ENCODE measurements at regions not wholly inside any gene's neighbourhood (a gene's known extent, or its start where the extent isn't known, plus 50 kb on each side); places are given as distances from the start of the nearest gene placed in this dataset.

- Mint-ChIP-seq H3K36me3 (no peaks in the 10 kb centered on the region), H3K4me1 (no peaks in the 10 kb centered on the region), H3K4me3 (no peak overlapping the region), H3K27ac (no peak overlapping the region), H3K27me3 (peaks cover 2% of the 10 kb centered on the region), H3K9me3 (no peaks in the 10 kb centered on the region)
- POLR2A ChIA-PET, result no interaction called here
- DNase-seq, result no peak
- no peak for ATAC-seq (ENCODE audit: low read depth)
Measured at GRCh38 chr18:53994016-53994415, 230.5 kb downstream of the MBD2 start.

GRCh38 chr18:53991805-53992204 lies 232.7 kb downstream of the MBD2 start:
- Mint-ChIP-seq H3K27me3 (no peaks in the 10 kb centered on the region), H3K4me3 (no peak overlapping the region), H3K9me3 (no peaks in the 10 kb centered on the region), H3K4me1 (no peaks in the 10 kb centered on the region), H3K36me3 (no peaks in the 10 kb centered on the region), H3K27ac (no peak overlapping the region)
- POLR2A ChIA-PET, result no interaction called here
- ATAC-seq (ENCODE audit: low read depth), result no peak
- no peak for DNase-seq

- Mint-ChIP-seq H3K9me3 (no peaks in the 10 kb centered on the region), H3K4me1 (no peaks in the 10 kb centered on the region)
- ATAC-seq (ENCODE audit: low read depth), result no peak
Measured at GRCh38 chr18:53991202-53991601, 233.3 kb downstream of the MBD2 start.

GRCh38 chr18:53990485-53990884 lies 234.0 kb downstream of the MBD2 start:
- H3K9me3 Mint-ChIP-seq, result no peaks in the 10 kb centered on the region
- no peaks in the 10 kb centered on the region for H3K27me3 Mint-ChIP-seq
- H3K27ac Mint-ChIP-seq, result no peak overlapping the region
- POLR2A ChIA-PET, result no interaction called here
- no peak for DNase-seq
- no peak overlapping the region for H3K4me3 Mint-ChIP-seq
- no peaks in the 10 kb centered on the region for H3K36me3 Mint-ChIP-seq
- no peaks in the 10 kb centered on the region for H3K4me1 Mint-ChIP-seq
- no peak for ATAC-seq (ENCODE audit: low read depth)

More at GRCh38 chr18:53991202-53991601, 233.3 kb downstream of the MBD2 start:
- POLR2A ChIA-PET, result no interaction called here
- no peak for DNase-seq
- no peaks in the 10 kb centered on the region for H3K27me3 Mint-ChIP-seq
- H3K27ac Mint-ChIP-seq, result no peak overlapping the region
- no peaks in the 10 kb centered on the region for H3K36me3 Mint-ChIP-seq
- no peak overlapping the region for H3K4me3 Mint-ChIP-seq

DNA sequence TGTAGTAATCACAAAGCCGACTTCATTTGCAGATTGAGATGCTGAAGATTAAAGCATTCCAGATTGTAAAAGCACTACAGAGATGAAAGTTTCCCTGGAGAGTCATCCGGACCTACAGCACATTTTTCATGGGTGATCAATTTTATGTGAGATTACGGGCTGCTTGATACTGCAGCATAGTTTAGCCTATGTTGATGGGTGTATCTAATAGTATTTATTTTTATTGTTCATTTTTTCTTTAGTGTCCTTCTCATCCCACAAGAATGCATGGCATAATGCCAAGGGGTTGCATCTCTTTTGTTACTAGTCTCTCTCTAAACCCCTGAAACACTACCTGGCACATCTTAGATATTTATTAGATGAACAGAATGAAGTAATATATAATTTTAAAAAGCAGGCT lies 240.4 kb downstream of the MBD2 start:
- DNase-seq (no peak), ATAC-seq (ENCODE audit: low read depth) (no peak)
- no peak overlapping the region for H3K27ac Mint-ChIP-seq
- no peaks in the 10 kb centered on the region for H3K36me3 Mint-ChIP-seq
- H3K9me3 Mint-ChIP-seq, result peaks cover 1% of the 10 kb centered on the region
- H3K27me3 Mint-ChIP-seq, result no peaks in the 10 kb centered on the region
- H3K4me3 Mint-ChIP-seq, result no peak overlapping the region
- no peaks in the 10 kb centered on the region for H3K4me1 Mint-ChIP-seq
- POLR2A ChIA-PET, result no interaction called here

DNA sequence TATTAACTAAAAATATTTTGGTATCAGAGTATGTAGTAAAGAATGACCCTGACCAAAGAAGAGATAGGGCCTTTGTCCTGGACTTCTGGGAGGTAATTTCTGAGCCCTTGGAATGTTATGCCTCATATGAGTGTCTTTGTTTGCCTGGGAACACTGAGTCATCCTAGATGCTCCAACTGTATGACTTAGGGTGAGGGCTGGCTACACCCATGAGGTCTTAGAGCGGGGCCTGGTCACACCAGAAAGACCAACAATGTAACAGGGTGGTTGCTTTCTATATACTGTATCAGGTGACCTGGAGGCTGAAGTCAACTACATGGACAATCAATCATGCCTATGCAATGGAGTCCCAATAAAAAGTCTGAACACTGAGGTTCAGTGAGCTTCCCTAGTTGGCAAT lies 253.1 kb downstream of the MBD2 start:
- H3K36me3 Mint-ChIP-seq, result no peaks in the 10 kb centered on the region
- H3K9me3 Mint-ChIP-seq, result peaks cover 5% of the 10 kb centered on the region
- DNase-seq (no peak), ATAC-seq (ENCODE audit: low read depth) (no peak)
- H3K4me3 Mint-ChIP-seq, result no peak overlapping the region
- H3K27ac Mint-ChIP-seq, result no peak overlapping the region
- no peaks in the 10 kb centered on the region for H3K27me3 Mint-ChIP-seq
- H3K4me1 Mint-ChIP-seq, result no peaks in the 10 kb centered on the region
- POLR2A ChIA-PET, result no interaction called here

GRCh38 chr18:53952700-53953099 lies 271.8 kb downstream of the MBD2 start:
- no peak for DNase-seq
- Mint-ChIP-seq H3K27me3 (peaks cover 3% of the 10 kb centered on the region), H3K36me3 (no peaks in the 10 kb centered on the region), H3K4me3 (no peak overlapping the region), H3K9me3 (no peaks in the 10 kb centered on the region), H3K27ac (no peak overlapping the region), H3K4me1 (no peaks in the 10 kb centered on the region)
- POLR2A ChIA-PET, result no interaction called here
- ATAC-seq (ENCODE audit: low read depth), result no peak

GRCh38 chr18:53950545-53950944 lies 273.9 kb downstream of the MBD2 start:
- Mint-ChIP-seq H3K9me3 (no peaks in the 10 kb centered on the region), H3K4me1 (no peaks in the 10 kb centered on the region), H3K27ac (no peak overlapping the region), H3K36me3 (no peaks in the 10 kb centered on the region), H3K4me3 (no peak overlapping the region), H3K27me3 (peaks cover 3% of the 10 kb centered on the region)
- DNase-seq, result no peak
- ATAC-seq (ENCODE audit: low read depth), result no peak
- POLR2A ChIA-PET, result no interaction called here

- DNase-seq, result no peak
- H3K27me3 Mint-ChIP-seq, result peaks cover 3% of the 10 kb centered on the region
- H3K4me3 Mint-ChIP-seq, result no peak overlapping the region
- H3K36me3 Mint-ChIP-seq, result no peaks in the 10 kb centered on the region
- POLR2A ChIA-PET, result no interaction called here
- peaks cover 3% of the 10 kb centered on the region for H3K9me3 Mint-ChIP-seq
- no peak overlapping the region for H3K27ac Mint-ChIP-seq
- H3K4me1 Mint-ChIP-seq, result no peaks in the 10 kb centered on the region
- ATAC-seq (ENCODE audit: low read depth), result no peak
Measured at GRCh38 chr18:53948991-53949390, 275.5 kb downstream of the MBD2 start.

DNA sequence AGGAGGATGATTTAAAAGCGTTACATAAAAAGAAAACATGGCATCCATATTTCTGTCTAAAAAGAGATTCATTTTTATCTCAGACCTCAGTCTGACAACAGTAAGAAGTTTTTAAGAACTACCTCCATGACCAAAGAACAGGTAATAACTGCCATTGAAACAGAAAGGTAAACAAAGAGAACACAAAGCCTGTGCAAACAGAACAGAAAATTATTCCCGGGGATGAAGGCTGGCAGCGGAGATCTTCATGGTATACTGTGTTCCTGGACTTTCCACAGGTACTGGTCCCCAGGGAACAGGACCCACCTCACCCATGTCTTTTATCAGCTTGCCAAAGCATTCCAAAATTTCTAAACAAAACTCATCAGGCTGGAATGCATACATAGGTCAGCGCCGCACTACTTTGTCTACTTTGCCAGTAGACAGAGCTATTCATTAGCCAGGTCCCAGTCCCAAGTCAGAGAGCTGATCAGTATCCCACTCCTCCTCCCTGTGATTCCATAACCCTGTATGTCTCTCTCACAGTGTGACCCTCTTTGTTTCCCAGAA lies 277.3 kb downstream of the MBD2 start:
- Mint-ChIP-seq H3K36me3 (no peaks in the 10 kb centered on the region), H3K9me3 (peaks cover 3% of the 10 kb centered on the region), H3K4me1 (no peaks in the 10 kb centered on the region), H3K27me3 (no peaks in the 10 kb centered on the region), H3K4me3 (no peak overlapping the region), H3K27ac (no peak overlapping the region)
- DNase-seq (no peak), ATAC-seq (ENCODE audit: low read depth) (no peak)
- POLR2A ChIA-PET, result no interaction called here

- Mint-ChIP-seq H3K4me3 (no peak overlapping the region), H3K36me3 (no peaks in the 10 kb centered on the region), H3K9me3 (peaks cover 3% of the 10 kb centered on the region), H3K27me3 (no peaks in the 10 kb centered on the region), H3K27ac (no peak overlapping the region), H3K4me1 (no peaks in the 10 kb centered on the region)
- POLR2A ChIA-PET, result no interaction called here
- DNase-seq (no peak), ATAC-seq (ENCODE audit: low read depth) (no peak)
Measured at GRCh38 chr18:53946594-53946993, 277.9 kb downstream of the MBD2 start.

- Mint-ChIP-seq H3K9me3 (peaks cover 3% of the 10 kb centered on the region), H3K27ac (no peak overlapping the region), H3K4me3 (no peak overlapping the region), H3K27me3 (no peaks in the 10 kb centered on the region), H3K36me3 (no peaks in the 10 kb centered on the region), H3K4me1 (no peaks in the 10 kb centered on the region)
- ATAC-seq (ENCODE audit: low read depth) (no peak), DNase-seq (peak; percentile 25)
- POLR2A ChIA-PET, result no interaction called here
Measured at GRCh38 chr18:53944721-53945120, 279.7 kb downstream of the MBD2 start.

DNA sequence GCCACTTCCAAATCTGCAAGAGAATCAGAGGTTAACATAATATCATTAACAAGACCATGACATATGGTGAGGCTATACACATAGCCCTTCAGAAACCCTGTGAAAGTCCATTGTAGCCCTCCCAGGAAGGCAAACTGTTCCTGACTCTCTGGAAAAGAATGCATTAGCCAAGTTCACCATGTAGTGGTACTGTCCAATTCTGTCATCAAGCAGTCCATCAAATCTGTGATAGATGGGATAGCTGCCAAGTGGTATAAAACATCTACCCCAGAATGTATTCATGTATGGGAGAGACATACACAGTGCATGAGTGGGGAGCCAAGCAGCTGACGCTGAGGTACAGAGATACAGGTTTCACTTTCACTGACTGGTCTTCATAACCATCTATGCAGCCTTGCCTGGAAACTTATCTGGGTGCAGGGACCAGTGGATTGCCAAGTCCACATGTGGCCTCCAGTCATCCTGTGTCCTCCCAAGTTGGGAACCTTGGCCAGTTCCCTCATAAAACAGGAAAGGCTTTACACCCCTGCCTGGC lies 281.1 kb downstream of the MBD2 start:
- H3K27ac Mint-ChIP-seq, result no peak overlapping the region

GRCh38 chr18:53941601-53942338 lies 282.7 kb downstream of the MBD2 start:
- POLR2A ChIA-PET, result no interaction called here
- Mint-ChIP-seq H3K4me1 (no peaks in the 10 kb centered on the region), H3K9me3 (peaks cover 3% of the 10 kb centered on the region), H3K27ac (no peak overlapping the region), H3K4me3 (no peak overlapping the region), H3K36me3 (no peaks in the 10 kb centered on the region), H3K27me3 (no peaks in the 10 kb centered on the region)
- no peak for DNase-seq
- ATAC-seq (ENCODE audit: low read depth), result no peak

More for the DNA sequence above, 281.1 kb downstream of the MBD2 start:
- no peak for DNase-seq
- H3K4me3 Mint-ChIP-seq, result no peak overlapping the region
- no peak for ATAC-seq (ENCODE audit: low read depth)
- peaks cover 3% of the 10 kb centered on the region for H3K9me3 Mint-ChIP-seq
- no peaks in the 10 kb centered on the region for H3K27me3 Mint-ChIP-seq
- no peaks in the 10 kb centered on the region for H3K36me3 Mint-ChIP-seq
- POLR2A ChIA-PET, result no interaction called here
- H3K4me1 Mint-ChIP-seq, result no peaks in the 10 kb centered on the region
